Keratinocyte (primary cell): ENCODE measurements at regions not wholly inside any gene's neighbourhood (a gene's known extent, or its start where the extent isn't known, plus 50 kb on each side); places are given as distances from the start of the nearest gene placed in this dataset.

Experiments
- DNase-seq: peaks from one replicate; pipeline ENCODE4 v3.0.0-alpha.2; 2011; ENCODE audit warnings: low read depth, missing footprints, low spot score
- FAIRE-seq: peaks from 2 replicates; lab custom pipeline; 2011; peaks lifted over from hg19 to GRCh38; lab: Jason Lieb, UNC
- H2AFZ ChIP-seq: 2 replicates; pipeline ENCODE4 v1.6.0; 2012; ENCODE audit warnings: low read length, control low read depth, inconsistent platforms; ENCODE audit not compliant: control insufficient read depth
- H3K27ac ChIP-seq: 2 replicates; pipeline ENCODE4 v1.5.1; 2011; ENCODE audit warnings: low read length; ENCODE audit not compliant: control insufficient read depth, insufficient read depth
- H3K27me3 ChIP-seq: 3 replicates; pipeline ENCODE4 v1.6.0; 2011; ENCODE audit warnings: low read length; ENCODE audit not compliant: control insufficient read depth, insufficient read depth; ENCODE audit errors: extremely low read depth
- H3K36me3 ChIP-seq, 2 experiments: 2 replicates in 1 of 2; 3 replicates in 1 of 2; pipeline ENCODE4 v1.5.1; 2011; ENCODE audit warnings: low read length in 2 of 2, mild to moderate bottlenecking in 1 of 2; ENCODE audit not compliant: control insufficient read depth in 2 of 2, insufficient read depth in 2 of 2; ENCODE audit errors: extremely low read depth in 1 of 2
- H3K4me1 ChIP-seq: 3 replicates; pipeline ENCODE4 v1.5.1; 2011; ENCODE audit warnings: low read length; ENCODE audit not compliant: control insufficient read depth, insufficient read depth; ENCODE audit errors: extremely low read depth
- H3K4me2 ChIP-seq: 3 replicates; pipeline ENCODE4 v1.6.0; 2011; ENCODE audit warnings: low read depth, low read length; ENCODE audit not compliant: control insufficient read depth, insufficient read depth; ENCODE audit errors: extremely low read depth
- H3K4me3 ChIP-seq, 3 experiments: fragments of 200-600 bp in 1 of 3; sonication (generic) in 1 of 3; 2 replicates in 2 of 3; 3 replicates in 1 of 3; pipeline ENCODE4 v1.5.1; 2011 to 2016; ENCODE audit warnings: low read length in 3 of 3, mild to moderate bottlenecking in 3 of 3, control low read depth in 2 of 3, inconsistent platforms in 1 of 3, low read depth in 1 of 3, mixed read lengths in 1 of 3, mixed run types in 1 of 3, moderate library complexity in 1 of 3; ENCODE audit not compliant: control insufficient read depth in 2 of 3, insufficient read depth in 2 of 3; ENCODE audit errors: extremely low read depth in 1 of 3
- H3K79me2 ChIP-seq: 2 replicates; pipeline ENCODE4 v1.6.0; 2012; ENCODE audit warnings: low read length; ENCODE audit not compliant: control insufficient read depth, insufficient read depth
- H3K9ac ChIP-seq: 3 replicates; pipeline ENCODE4 v1.6.0; 2011; ENCODE audit warnings: low read length; ENCODE audit not compliant: control insufficient read depth, insufficient read depth; ENCODE audit errors: extremely low read depth
- H3K9me1 ChIP-seq: 3 replicates; pipeline ENCODE4 v1.6.0; 2011; ENCODE audit warnings: low read length; ENCODE audit not compliant: control insufficient read depth, insufficient read depth; ENCODE audit errors: extremely low read depth
- H3K9me3 ChIP-seq: 2 replicates; pipeline ENCODE4 v1.5.1; 2012; ENCODE audit warnings: low read depth, low read length; ENCODE audit not compliant: control insufficient read depth
- H4K20me1 ChIP-seq: 3 replicates; pipeline ENCODE4 v1.6.0; 2011; ENCODE audit warnings: low read length; ENCODE audit not compliant: control insufficient read depth, insufficient read depth; ENCODE audit errors: extremely low read depth
- EZH2 ChIP-seq: IDR thresholded peaks from one replicate; pipeline ENCODE4 v1.6.1; 2012; ENCODE audit warnings: inconsistent platforms, mild to moderate bottlenecking, low read length, moderate library complexity
- dilution Hi-C: fragments of 300-500 bp; cut with MboI; formaldehyde crosslinking; loops from one replicate; pipeline ENCODE4 v1.7.0; 2020; ENCODE audit warnings: low sequenced_read_pairs; ENCODE audit not compliant: extremely low pct_ligation_motif_present
- TF ChIP-seq, protein P1 (sequence below), 3 experiments: IDR thresholded peaks in 1 of 3; conservative IDR thresholded peaks in 1 of 3; optimal IDR thresholded peaks in 1 of 3; 2 replicates in 2 of 3; 3 replicates in 1 of 3; pipeline versions ENCODE3 to v1.5.1; 2011; ENCODE audit warnings: low read length in 3 of 3, mild to moderate bottlenecking in 3 of 3, moderate library complexity in 2 of 3, control low read depth in 1 of 3, inconsistent platforms in 1 of 3; ENCODE audit not compliant: insufficient read depth in 2 of 3; ENCODE audit errors: extremely low read depth in 1 of 3

DNA sequence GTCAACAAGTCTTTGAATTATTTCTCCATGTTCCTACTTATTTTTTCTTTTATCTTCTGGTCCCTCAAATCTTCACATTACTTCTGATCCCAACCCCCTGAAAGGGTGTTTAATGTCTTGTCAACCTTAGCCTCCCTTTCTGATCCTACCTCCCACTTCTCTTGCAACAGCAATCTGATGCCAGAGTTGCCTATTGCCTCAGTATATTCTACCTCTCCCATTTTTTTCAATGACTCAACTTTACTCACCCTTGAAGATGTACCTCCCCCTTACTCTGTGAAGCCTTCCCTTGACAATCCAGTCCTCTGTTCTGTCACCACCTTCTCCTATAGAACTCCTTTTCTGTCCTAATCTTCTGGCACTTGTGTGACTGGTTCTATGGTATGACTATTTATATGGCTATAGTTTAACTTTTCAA lies 99.5 kb upstream of the CD55 start:
- DNase-seq (peak; percentile 48), FAIRE-seq (peak; percentile 95)
- Histone ChIP-seq H3K9me3 (no peaks in the 10 kb centered on the region), H4K20me1 (no peaks in the 10 kb centered on the region), H3K9ac (no peak overlapping the region), H2AFZ (no peak overlapping the region), H3K9me1 (no peaks in the 10 kb centered on the region), H3K4me3 (no peak overlapping the region), H3K4me1 (peaks cover 37% of the 10 kb centered on the region), H3K27ac (peak overlapping the region; percentile 69), H3K79me2 (no peaks in the 10 kb centered on the region), H3K4me2 (peak overlapping the region; percentile 3), H3K36me3 (no peaks in the 10 kb centered on the region), H3K27me3 (no peaks in the 10 kb centered on the region)
- TF ChIP-seq, protein P1, sequence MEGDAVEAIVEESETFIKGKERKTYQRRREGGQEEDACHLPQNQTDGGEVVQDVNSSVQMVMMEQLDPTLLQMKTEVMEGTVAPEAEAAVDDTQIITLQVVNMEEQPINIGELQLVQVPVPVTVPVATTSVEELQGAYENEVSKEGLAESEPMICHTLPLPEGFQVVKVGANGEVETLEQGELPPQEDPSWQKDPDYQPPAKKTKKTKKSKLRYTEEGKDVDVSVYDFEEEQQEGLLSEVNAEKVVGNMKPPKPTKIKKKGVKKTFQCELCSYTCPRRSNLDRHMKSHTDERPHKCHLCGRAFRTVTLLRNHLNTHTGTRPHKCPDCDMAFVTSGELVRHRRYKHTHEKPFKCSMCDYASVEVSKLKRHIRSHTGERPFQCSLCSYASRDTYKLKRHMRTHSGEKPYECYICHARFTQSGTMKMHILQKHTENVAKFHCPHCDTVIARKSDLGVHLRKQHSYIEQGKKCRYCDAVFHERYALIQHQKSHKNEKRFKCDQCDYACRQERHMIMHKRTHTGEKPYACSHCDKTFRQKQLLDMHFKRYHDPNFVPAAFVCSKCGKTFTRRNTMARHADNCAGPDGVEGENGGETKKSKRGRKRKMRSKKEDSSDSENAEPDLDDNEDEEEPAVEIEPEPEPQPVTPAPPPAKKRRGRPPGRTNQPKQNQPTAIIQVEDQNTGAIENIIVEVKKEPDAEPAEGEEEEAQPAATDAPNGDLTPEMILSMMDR (optimal IDR thresholded peaks at IDR 0.05 in 1 of 3, IDR thresholded peaks at IDR 0.05 in 1 of 3, conservative IDR thresholded peaks at IDR 0.05 in 1 of 3; ENCODE audit: extremely low read depth in 1 of 3, insufficient read depth in 2 of 3, low read length in 3 of 3): no peak
- no peak for TF ChIP-seq EZH2
- dilution Hi-C loops: no loop called here

DNA sequence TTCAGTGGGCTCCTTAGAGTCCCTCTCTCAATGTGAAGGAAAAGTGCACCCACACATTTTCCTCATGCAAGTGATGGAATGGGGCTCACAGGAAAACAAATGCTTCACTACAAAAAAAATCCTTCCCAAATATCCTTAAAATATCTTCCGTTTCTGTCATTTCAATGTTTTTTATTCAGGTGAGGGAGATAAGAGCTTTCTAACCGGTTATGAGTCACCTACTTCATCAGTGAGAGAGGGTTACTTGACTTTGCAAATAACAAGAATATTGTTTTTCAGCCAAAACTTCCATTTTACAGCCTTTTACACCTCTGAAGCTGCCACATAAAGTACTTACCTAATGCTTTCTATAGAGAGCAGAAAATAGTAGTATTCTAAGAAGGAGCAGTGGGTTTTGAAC lies 98.3 kb upstream of the CD55 start:
- peak overlapping the region; percentile 33 for H3K27ac ChIP-seq
- FAIRE-seq (peak; percentile 46), DNase-seq (no peak)

More for the DNA sequence above, 98.3 kb upstream of the CD55 start:
- Histone ChIP-seq H3K79me2 (no peaks in the 10 kb centered on the region), H3K4me3 (no peak overlapping the region), H3K4me1 (peaks cover 33% of the 10 kb centered on the region), H3K9me1 (no peaks in the 10 kb centered on the region), H3K9ac (no peak overlapping the region), H3K9me3 (no peaks in the 10 kb centered on the region), H2AFZ (no peak overlapping the region), H3K4me2 (peak overlapping the region; percentile 50), H3K36me3 (no peaks in the 10 kb centered on the region), H4K20me1 (no peaks in the 10 kb centered on the region), H3K27me3 (no peaks in the 10 kb centered on the region)
- dilution Hi-C loops: no loop called here
- TF ChIP-seq EZH2: no peak
- TF ChIP-seq, protein P1 (optimal IDR thresholded peaks at IDR 0.05 in 1 of 3, IDR thresholded peaks at IDR 0.05 in 1 of 3, conservative IDR thresholded peaks at IDR 0.05 in 1 of 3; ENCODE audit: extremely low read depth in 1 of 3, insufficient read depth in 2 of 3, low read length in 3 of 3): no peak
